DMS53 treated with DMSO at 0.1 percent for 48 hours (cell line): ENCODE measurements at regions not wholly inside any gene's neighbourhood (a gene's known extent, or its start where the extent isn't known, plus 50 kb on each side); places are given as distances from the start of the nearest gene placed in this dataset.
A peak's percentile ranks its signal among the peaks of the same experiment; 100 is the strongest.
"Not testable (repeated sequence)": the region's sequence is repeated elsewhere in the genome, so short reads cannot be mapped to it uniquely, and the experiment has no call there.

Source experiments
- DNase-seq: peaks from one replicate; lab custom pipeline; 2025; ENCODE audit not compliant: unreplicated experiment; lab: John Stamatoyannopoulos, UW

DNA sequence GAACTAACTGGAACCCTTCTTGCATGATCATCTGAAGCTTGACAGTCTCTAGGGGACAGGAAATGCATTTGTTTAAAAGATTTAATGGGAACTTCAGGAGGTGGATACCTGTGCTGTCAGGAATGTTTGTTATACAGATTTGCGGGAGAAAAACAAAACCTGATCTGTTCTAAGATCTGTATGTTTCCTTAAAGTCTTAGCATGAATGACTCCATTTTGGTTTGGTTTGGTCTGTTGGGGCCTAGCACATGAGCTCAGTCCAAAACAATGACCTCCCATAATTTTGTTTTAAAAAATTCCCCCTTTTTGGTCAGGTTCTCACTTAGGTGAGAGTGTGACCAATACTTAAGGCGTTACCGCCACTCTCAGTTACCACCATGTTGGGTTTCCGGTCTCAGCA, 138.7 kb downstream of the AKR1D1 start:
- no peak for DNase-seq

DNA sequence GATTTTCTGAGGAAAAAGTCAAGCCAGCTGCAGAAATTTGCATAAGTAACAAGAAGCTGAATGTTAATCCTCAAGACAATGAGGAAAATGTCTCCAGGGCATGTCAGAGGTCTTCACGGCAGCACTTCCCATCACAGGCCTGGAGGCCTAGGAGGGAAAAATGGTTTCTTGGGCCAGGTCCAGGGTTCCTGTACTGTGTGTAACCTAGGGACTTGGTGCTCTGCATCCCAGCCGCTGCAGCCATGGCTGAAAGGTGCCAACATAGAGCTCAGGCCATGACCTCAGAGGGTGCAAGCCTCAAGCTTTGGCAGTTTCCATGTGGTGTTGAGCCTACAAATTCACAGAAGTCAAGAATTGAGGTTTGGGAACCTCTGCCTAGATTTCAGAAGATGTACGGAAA, 144.1 kb downstream of the AKR1D1 start:
- DNase-seq, result not testable (repeated sequence)

DNA sequence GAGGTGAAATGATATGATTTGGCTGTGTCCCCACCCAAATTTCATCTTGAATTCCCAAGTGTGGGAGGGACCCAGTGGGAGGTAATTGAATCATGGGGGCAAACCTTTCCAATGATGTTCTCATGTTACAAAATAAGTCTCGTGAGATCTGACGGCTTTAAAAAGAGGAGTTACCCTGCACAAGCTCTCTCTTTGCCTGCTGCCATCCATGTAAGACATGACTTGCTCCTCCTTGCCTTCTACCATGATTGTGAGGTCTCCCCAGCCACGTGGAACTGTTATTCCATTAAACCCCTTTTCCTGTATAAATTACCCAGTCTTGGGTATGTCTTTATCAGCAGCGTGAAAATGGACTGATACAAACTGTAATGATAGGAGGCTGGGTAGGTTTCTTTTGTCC, 145.1 kb downstream of the AKR1D1 start:
- DNase-seq, result not testable (repeated sequence)

DNA sequence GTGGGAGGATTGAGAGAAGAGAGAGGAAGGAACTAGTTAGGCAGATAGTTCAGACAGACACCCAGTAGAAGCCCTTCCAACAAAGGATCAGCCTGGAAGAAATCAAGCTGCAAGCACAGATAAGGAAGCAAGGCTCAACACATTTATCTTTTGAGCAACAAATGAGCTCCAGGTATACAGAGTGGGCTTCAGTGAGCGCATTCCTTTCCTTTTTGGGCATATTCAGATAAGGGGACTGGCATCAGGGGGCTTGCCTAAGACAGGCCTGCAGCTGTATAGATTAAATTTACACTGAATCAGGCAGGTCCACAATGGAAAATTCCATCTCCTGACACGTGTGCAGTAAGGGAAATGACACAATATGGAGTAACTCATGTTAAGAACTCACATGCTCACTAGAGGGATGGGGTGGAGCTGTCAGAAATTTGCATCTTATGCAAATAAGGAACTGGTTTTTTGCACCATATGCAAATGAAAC, 147.2 kb downstream of the AKR1D1 start:
- no peak for DNase-seq

DNA sequence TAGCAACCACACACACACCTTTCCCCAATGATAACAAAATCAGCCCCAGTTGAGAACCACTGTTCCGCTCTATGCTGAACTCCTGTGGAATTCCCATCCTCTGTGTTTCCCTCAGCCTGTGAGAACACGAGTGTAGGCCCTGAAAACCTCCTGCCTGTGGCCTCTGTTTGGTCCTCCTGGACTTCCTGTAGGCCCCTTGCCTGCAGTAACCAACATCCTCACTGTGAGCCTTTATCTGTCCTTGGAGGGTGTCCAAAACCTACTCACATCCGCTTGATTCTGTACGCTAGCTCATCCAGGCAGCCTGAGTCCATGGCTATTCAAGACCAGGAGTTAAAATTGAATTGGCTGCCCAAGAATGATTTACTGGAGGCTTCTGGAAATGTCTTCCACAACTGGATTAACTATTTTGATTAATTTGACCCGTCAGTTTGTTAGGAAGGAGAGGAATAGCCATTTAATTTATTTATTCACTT, 149.8 kb downstream of the AKR1D1 start:
- no peak for DNase-seq

DNA sequence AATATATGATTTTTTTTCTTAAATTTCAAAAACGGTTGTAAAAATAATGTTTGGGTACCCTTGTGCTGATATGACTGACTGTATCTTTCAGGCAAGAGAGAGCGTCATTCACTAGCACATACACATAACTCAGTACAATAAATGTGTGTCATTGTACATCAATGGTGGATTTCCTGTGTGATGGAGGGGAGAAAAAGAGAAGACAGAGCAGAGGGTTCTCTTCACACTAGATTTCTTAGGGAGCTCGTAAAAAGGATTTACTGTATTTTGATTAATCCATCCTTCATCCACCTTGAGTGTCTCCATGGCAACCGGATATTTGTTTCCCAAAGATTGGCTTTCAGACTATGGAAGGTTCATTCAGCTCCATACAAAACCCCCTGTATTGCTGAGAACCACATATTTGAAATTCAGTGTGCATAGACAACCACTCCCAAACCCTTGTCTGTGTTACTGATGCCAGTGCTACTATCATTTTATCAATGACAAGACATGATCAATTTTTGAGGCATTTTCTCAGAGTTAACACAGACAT, 150.6 kb downstream of the AKR1D1 start:
- DNase-seq, result no peak

DNA sequence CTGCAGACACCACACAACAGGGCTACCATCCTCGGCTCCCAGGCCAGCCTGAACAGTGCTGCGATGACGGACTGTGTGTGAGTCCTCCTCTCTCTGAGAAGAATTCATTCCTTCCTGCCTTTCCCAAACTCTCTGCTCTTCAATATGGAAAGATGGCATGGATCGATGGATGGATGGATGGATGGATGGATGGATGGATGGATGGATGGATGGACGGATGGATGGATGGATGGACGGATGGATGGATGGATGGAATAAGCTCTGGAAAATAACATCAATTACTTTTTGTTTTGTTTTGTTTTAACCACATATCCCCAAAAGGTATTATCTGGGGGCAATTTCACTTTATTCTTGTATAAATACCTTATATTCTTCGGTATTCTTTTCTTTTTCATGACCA, 151.9 kb downstream of the AKR1D1 start:
- no peak for DNase-seq

DNA sequence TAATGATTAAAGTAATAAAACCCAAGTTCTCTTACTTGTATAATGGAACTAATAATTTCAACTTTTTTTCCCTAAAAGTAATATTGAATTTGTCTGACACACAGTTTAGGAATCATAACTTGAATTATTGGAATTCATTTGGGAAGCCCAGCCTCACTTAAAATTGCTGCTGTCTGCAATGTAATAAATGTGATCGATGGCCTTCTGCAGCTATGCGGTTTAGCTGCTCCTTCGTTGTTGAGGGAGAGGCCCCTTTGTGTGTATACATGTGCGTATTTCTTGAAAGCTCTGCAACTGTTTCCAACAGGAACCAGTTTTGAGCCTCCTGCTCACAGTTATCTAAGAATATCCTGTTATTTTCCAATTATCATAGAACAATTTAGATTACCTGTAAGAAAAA, 152.5 kb downstream of the AKR1D1 start:
- no peak for DNase-seq

DNA sequence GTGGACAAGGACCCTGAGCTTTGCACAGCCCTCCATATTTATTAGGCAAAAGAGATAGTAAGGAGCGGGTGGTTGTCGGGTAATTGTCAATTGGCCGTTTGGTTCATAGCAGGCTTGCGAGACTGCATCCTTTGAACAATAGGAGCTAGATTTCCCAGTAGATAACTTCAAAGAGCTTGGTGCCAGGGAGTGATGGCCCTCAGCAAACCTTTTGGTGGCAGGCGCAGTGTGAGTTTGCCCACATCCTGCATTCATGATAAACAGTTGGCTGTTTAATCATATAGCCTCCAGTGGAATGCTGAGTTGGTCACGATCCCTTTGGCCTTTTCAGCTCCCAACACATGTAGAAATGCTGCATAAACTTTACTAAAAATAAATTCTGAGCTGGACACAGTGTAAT, 156.9 kb downstream of the AKR1D1 start:
- DNase-seq, result no peak

DNA sequence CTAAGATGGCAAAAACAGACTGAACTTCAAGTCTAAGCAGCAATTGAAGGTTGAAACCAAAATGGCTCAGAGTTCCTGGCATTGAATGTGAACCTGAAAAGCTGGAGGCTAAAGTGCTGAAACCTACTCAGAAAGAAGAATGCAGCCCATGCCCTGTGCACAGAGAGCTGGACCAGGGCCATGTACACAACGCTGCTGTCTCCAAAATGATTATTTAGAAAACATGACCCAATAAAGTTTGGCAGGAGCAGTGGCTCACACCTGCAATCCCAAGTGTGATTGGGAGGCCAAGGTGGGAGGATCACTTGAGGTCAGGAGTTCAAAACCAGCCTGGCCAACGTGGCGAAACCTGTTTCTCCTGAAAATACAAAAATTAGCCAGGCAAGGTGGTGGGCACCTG, 158.9 kb downstream of the AKR1D1 start:
- DNase-seq, result no peak

DNA sequence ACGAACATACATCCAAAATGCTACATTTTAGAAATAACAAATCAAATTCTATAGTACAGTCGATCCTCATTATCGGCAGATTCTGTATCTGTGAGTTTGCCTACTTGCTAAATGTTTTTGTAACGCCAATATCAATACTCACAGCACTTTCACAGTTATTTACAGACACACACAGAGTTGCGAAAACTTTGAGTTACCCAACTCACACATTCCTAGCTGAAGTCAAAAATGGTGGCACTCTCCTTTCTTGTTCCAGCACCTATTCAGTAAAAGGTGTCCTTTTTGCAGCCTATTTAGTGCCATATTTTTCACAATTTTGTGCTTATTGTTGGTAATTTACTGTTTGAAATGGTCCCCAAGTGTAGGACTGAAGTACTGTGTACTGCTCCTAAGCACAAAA, 161.7 kb downstream of the AKR1D1 start:
- no peak for DNase-seq

DNA sequence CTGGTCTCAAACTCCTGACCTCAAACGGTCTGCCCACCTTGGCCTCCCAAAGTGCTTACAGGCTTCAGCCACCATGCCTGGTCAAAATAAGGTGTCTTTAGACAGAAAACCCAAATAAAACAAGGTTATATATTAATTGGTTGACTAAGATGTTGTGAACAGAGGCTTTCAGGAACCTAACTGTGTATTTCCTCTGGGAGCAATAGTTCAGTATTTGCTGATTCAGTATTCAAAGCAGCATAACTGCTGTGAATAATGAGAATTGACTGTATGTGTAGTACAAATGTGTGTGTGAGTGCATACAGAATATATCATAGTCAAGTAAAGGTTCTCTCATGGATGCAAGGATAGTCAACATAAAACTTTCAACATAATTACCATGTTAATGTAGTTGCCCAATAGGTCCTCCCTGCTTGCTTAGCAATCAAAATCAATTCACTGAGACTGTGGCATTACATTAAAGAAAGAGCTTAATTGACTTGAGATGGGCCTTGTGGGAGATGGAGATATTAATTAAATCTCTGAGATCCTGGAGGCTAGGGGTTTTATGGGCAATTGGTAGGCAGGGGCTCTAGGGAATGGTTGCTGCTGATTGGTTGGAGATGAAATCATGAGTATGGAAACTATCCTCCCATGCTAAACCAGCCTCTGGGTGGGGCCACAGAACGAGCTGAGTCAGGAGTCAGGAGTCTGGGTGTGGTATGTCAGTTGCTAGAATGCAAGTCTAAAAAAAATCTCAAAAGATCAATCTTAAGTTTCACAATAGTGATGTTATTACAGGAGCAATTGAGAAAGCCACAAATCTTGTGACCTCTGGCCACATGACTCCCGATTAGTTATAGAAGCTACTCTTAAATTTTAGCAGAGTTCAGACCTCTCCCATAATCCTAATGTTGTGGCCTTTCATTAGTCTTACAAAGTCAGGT, 162.7 kb downstream of the AKR1D1 start:
- no peak for DNase-seq

DNA sequence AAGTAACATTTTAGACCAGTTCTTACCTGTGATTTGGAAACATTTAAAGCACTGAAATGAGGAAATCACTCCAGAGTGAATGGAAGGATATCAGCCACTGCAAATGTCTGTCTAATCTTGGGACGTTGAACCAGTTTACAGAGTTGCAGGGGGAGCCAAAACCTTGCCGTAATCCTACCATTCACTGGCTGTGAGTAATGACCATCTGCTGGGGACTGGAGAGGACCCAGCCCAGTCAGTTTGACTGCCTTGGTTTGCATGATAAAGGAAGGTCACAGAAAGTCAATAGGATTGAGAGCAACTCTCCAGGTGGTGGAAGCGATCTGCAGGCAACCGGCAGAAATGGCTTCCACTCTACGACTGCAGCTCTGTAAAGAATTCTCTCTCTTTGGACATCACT, 167.2 kb downstream of the AKR1D1 start:
- DNase-seq, result peak; percentile 99

DNA sequence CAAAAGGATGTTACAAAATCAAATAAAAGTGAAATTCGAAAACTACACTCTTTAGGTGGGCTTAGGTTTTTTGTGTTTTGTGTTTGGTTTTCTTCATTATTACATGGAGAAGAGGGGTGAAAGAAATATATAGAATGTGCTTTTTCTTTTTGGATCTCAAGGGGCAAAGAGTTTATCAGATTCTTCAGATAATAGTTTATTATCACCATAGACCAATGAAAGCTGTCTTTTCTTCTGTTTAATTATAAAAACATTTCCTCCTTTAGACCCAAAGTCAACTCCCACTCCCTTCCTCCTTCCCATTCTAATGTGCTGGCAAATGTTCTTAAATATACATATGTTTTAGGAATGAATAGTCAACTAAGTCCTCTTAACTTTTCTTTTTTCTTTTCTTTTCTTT, 167.6 kb downstream of the AKR1D1 start:
- no peak for DNase-seq

DNA sequence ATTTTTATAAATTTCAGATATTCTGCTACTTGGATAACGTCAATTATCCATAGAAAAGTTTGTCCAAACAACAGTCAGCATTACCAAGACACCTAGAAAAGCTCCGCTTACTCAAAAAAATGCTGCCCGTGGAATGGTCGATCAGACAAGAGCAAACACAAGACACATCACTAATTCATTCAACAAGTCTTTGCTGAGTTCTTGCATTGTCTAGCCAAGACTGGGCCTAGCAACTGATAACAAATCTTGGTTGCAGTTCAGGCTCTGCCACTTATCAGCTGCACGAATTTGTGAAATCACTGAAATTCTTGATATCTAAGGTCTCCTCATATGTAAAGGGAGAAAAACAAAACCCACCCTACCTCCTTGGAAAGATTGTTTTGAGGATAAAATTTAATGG, 168.3 kb downstream of the AKR1D1 start:
- DNase-seq, result no peak

DNA sequence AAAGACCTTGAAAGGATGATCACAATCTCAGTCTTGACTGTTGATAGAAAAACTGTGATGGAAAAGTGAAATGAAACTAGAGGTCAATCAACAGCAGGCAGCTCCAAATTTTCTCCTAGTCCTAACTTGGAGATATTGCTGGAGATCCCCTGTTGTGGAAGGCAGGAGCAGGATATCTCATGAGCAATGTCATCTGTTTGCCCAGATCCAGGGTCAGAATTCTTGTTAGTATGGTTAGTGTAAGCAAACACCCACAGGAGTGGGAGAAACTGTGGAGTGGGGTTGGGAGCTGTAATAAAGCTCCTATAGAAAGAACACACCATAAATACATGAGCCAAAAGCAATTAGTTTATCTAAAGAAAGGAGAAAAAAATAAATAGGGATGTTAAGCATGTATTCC, 169.0 kb downstream of the AKR1D1 start:
- no peak for DNase-seq

DNA sequence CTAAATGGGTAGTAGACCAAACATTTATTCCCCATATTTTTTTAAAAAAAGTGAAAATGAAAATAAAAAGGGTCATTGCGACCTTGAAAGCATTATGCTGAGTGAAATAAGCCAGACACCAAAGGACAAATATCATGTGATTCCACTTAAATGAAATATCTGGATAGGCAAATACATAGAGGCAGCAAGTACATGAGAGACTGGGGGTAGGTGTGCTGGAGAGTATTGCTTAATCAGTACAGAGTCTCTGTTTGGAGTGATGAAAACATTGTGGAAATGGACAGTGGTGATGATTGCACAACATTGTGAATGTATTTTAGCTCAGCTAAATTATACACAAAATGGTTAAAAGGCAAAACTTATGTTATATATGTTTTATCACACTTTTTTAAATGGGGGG, 169.4 kb downstream of the AKR1D1 start:
- peak; percentile 51 for DNase-seq

DNA sequence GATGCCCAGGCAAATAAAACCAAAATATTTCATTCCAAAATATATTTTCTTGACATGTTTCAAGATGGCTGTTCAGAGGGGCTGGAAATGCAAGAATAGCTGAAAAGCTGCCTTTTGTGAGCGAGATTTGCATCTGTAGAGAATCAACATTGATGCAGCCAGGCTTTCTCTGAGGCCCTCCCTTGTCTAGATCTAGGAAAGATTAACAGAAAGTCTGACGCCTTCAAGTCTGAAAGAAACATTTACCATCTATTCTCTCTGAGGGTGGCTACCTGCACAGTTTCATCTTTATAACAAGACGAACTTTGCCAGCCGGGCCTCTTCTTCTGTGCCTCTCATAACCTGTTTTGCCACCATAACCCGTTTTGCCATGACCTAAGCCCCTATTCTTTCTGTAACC, 170.2 kb downstream of the AKR1D1 start:
- no peak for DNase-seq

DNA sequence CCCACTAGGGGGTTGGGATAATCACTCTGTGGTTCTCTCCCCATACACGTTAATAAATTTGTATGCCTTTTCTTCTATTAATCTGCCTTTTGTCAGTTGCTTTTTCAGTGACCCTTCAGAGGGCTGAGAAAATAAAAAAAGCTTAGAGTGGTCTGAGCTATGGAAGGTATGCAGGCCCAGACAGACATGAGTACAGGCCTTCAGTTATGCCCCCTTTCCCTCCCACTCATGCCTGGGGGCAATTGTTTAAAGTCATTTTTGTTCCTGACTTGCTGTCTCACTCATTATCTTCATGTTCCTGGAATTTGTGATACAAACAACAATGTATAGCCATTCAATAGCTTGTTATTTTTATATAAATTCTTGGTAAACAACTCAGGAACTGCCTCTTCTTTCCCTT, 170.8 kb downstream of the AKR1D1 start:
- DNase-seq, result no peak

DNA sequence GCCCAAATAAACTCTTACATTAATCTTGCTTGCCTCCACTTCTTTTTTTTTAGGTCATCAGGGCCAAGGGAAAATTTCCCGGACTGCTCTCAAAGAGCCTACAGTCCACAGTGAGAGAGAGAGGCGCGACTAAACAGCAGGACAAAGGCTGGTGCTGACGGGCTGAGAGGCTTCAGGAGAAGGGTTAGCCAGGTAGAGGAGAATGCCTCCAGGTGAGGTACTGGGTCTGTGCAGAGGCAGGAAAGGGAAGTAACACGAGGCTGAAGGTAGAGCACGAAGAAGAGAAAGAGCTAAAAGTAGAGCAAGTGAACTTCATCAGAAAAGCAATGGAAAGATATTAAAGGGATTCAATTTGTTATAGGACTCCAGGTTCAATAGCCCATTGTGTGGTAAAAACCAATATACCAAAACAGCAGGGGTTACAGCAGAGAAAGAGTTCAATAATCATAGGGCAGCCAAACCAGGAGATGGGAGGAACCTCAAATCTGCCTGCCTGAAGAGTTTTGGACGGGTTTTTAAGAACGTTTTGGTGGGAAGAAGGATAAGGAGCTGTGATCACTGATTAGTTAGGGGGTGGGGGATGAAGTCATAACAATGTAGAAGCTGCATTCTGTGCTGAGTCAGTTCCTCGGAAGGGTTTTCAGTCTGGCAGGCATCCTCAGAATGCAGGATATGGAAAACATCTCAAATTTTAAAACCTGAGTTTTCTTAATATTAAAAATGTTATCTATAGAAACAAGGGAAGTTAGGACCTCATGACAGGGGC, 171.5 kb downstream of the AKR1D1 start:
- no peak for DNase-seq

DNA sequence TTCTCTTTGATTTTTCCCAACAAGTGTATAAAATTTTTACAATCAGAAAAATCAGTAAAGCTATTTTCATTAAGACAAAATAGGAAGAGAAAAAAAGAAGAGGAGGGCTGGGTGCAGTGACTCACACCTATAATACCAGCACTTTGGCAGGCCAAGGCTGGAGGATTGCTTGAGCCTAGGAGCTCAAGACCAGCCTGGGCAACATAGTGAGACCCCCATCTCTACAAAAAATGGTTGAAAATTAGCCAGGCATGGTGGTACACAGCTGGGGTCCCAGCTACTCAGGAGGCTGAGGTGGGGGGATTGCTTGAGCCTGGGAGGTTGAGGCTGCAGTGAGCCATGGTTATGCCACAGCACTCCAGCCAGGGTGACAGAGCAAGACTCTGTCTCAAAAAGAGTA, 172.3 kb downstream of the AKR1D1 start:
- no peak for DNase-seq

DNA sequence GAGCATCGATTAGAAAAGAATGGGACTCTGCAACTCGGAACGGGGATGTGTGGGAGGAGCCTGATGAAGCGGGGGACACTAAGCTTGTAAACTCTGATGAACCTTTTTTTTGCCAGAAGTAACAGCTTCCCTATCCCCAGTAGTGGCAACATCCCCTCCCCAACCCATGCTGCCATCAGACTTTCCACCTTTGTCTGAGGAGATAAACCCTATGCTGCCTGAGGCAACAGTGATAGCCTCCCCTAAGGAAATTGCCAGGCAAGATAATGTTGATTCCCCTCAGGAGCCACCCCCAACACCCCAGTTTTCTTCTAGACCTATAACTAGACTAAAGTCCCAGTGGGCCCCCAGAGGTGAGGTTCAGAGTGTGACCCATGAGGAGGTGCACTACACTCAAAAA, 173.7 kb downstream of the AKR1D1 start:
- no peak for DNase-seq
